Urinary bladder (tissue), 3 donors: ENCODE measurements at regions not wholly inside any gene's neighbourhood (a gene's known extent, or its start where the extent isn't known, plus 50 kb on each side); places are given as distances from the start of the nearest gene placed in this dataset.

Source experiments
- DNase-seq: peaks from one replicate; pipeline ENCODE4 v3.0.0-alpha.2; 2015; ENCODE audit errors: extremely low spot score
- H3K27ac ChIP-seq: one replicate; pipeline ENCODE4 v1.5.1; 2013; ENCODE audit warnings: low read depth, mild to moderate bottlenecking, moderate library complexity
- H3K36me3 ChIP-seq: one replicate; pipeline ENCODE4 v1.6.1; 2013; ENCODE audit warnings: mild to moderate bottlenecking, moderate library complexity; ENCODE audit not compliant: insufficient read depth
- H3K4me1 ChIP-seq: one replicate; pipeline ENCODE4 v1.6.1; 2013; ENCODE audit warnings: mild to moderate bottlenecking, moderate library complexity; ENCODE audit not compliant: insufficient read depth
- H3K4me3 ChIP-seq: one replicate; pipeline ENCODE4 v1.5.1; 2013; ENCODE audit warnings: low read depth, low read length
- WGBS: extraction: QIAGEN DNeasy Blood & Tissue Kit; methylation state at CpG from one replicate; pipeline ENCODE4 v1.1.7; 2013; 5-methylcytosine and 5-hydroxymethylcytosine counted together
- donor health status: healthy with polysubstance abuse.
- donor health status: healthy.

DNA sequence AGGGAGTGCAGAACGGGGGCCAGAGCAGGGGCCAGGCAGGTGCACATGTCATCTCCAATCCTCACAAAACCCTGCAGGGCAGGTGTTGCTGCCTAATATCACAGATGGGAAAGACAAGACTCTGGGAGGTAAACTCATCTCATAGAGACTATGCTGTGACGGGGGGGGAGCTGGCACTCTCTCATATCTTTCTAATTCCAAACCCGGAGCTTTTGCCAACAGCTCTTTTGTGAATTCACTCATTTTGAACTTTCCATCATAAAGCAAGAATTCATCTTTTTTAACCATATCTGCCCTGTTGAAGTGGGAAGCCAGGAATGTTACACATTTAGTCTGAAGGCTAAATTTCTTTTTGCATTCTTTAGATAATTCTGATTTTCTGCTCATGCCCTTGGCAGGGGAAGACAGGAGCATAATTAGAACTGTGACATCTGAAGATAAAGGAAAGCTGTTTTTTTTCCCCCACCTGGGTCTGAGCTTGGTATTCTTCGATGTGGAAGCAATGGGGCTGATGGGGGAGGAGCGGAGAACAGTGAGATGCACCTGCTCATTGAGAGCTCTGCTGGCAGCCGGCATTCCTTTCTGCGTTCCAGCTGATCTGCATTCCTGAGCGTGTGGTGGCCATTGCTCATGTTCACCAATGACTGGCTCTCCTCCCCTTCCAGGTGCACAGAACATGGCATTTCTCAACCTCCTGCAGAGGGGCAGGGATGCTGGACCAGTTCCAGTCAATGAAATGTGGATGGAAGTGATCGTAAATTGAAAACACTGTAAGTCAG lies 159.2 kb downstream of the NSG2 start:
- Histone ChIP-seq H3K4me1 (no peaks in the 10 kb centered on the region), H3K27ac (no peak overlapping the region), H3K36me3 (no peaks in the 10 kb centered on the region), H3K4me3 (no peak overlapping the region)
- 46% methylated on average over 9 of the region's 9 CpGs for WGBS
- no peak for DNase-seq

GRCh38 chr5:174205939-174206338 lies 160.4 kb downstream of the NSG2 start:
- no peak overlapping the region for H3K4me3 ChIP-seq
- no peak for DNase-seq
- H3K36me3 ChIP-seq = no peaks in the 10 kb centered on the region
- H3K27ac ChIP-seq = no peak overlapping the region
- no peaks in the 10 kb centered on the region for H3K4me1 ChIP-seq
- WGBS = 78% methylated on average over 3 of the region's 3 CpGs

DNA sequence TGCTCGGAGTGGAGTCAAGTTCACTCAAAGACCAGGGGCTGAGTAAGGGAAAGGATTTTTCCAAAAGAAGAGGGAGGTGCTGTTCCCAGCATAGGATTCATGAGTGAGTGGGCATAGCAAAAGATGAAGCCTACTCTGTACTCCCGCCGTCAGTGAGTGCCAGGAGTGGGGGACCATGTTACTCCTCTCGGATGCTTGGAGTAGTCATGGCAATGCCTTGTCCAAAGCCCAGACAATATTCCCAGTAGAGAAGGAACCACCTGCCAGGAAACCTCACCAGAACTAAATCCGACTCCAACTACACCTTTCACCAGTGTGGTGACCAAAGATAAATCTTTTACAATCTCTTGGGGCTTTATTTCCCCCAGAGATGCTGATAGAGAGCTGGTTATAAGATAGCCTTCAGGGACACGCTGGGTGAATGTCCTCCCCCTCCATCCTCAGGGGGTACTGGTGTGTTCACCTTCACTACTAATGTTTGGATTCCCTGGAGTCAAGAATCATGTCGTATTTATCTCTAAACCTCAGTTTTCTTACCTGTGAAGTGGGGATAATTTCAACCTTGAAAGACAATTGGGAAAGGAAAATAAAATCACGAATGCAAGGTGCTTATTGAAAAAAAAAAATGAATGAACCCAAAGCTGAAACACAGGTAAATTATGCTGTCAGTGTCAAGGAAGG lies 165.2 kb downstream of the NSG2 start:
- WGBS = 61% methylated on average over 8 of the region's 8 CpGs
- no peak for DNase-seq
- H3K4me1 ChIP-seq = no peaks in the 10 kb centered on the region
- H3K4me3 ChIP-seq = no peak overlapping the region
- no peak overlapping the region for H3K27ac ChIP-seq
- no peaks in the 10 kb centered on the region for H3K36me3 ChIP-seq

DNA sequence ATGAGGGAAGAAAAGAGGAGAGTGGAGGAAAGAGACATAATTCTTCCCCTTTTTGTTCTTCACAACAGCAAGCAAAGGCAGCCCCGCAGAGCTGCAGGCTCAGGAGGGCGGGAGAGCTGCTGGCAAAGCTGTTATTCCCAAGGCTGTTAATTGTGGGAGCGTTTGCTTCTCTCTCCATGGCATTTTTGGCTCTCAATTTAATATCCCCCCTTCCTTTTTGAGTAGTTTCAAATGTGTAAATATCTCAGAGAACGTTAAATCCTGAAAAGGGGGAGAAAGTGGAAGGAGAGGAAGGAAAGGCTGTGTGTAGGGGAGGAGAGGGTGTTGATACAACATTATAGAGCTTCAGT lies 165.7 kb downstream of the NSG2 start:
- DNase-seq = no peak
- no peaks in the 10 kb centered on the region for H3K36me3 ChIP-seq
- H3K27ac ChIP-seq = no peak overlapping the region
- WGBS = 35% methylated on average over 4 of the region's 4 CpGs
- H3K4me1 ChIP-seq = no peaks in the 10 kb centered on the region
- no peak overlapping the region for H3K4me3 ChIP-seq

- H3K27ac ChIP-seq = no peak overlapping the region
- H3K4me1 ChIP-seq = no peaks in the 10 kb centered on the region
- 60% methylated on average over 1 of the region's 1 CpG for WGBS
- no peak overlapping the region for H3K4me3 ChIP-seq
- DNase-seq = no peak
- no peaks in the 10 kb centered on the region for H3K36me3 ChIP-seq
These were observed 172.0 kb downstream of the NSG2 start for GRCh38 chr5:174217527-174217926.

DNA sequence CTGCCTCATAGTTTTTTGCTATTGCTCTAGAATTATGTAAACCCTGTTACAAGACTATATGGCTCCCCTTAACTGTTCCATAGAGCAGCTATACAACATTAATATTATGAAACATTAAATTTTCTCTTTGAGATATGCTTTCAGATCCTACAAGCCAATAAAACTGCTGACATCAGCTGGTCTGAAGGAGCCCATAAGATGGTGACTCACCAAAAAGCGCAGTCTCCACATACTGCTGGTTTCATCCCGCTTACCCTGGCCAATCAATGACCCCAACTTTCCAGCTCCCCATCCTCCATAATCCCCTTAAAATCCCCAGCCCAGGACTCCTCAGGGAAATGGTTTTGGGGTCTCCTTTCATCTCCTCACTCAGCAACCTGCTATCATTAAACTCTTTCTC lies 172.7 kb downstream of the NSG2 start:
- WGBS = 95% methylated on average over 2 of the region's 2 CpGs

GRCh38 chr5:174220417-174220816 lies 174.9 kb downstream of the NSG2 start:
- Histone ChIP-seq H3K4me3 (no peak overlapping the region), H3K4me1 (no peaks in the 10 kb centered on the region), H3K27ac (no peak overlapping the region), H3K36me3 (no peaks in the 10 kb centered on the region)
- DNase-seq = no peak
- 91% methylated on average over 5 of the region's 5 CpGs for WGBS

More for the DNA sequence above, 172.7 kb downstream of the NSG2 start:
- no peaks in the 10 kb centered on the region for H3K4me1 ChIP-seq
- H3K36me3 ChIP-seq = no peaks in the 10 kb centered on the region
- DNase-seq = no peak
- H3K27ac ChIP-seq = no peak overlapping the region
- H3K4me3 ChIP-seq = no peak overlapping the region

DNA sequence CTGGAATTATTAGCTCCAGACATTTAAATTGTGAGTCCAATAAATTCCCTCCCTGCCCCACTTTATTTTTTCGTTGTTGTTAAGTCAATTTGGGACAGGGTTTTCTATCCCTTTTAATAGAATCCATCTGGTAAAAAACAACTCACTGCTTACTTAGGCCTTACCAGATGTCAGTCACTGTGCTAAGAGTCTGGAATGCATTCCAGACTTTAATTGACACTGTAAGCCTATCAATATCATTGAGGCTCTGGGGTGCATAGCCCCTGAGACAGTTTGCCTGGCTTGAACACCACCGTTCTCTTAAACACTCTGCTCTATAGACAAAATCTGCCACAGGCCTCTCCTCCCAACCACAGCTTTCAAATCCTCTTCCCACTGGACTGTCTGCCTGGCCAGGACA lies 175.9 kb downstream of the NSG2 start:
- Histone ChIP-seq H3K27ac (no peak overlapping the region), H3K4me1 (no peaks in the 10 kb centered on the region), H3K36me3 (no peaks in the 10 kb centered on the region), H3K4me3 (no peak overlapping the region)
- no peak for DNase-seq
- WGBS = 51% methylated on average over 2 of the region's 2 CpGs

GRCh38 chr5:174221946-174222345 lies 176.4 kb downstream of the NSG2 start:
- WGBS = 92% methylated on average over 4 of the region's 4 CpGs
- Histone ChIP-seq H3K27ac (no peak overlapping the region), H3K4me1 (no peaks in the 10 kb centered on the region), H3K36me3 (no peaks in the 10 kb centered on the region), H3K4me3 (no peak overlapping the region)
- DNase-seq = no peak

GRCh38 chr5:174222891-174223290 lies 177.4 kb downstream of the NSG2 start:
- no peak for DNase-seq
- Histone ChIP-seq H3K27ac (no peak overlapping the region), H3K4me1 (no peaks in the 10 kb centered on the region), H3K36me3 (no peaks in the 10 kb centered on the region), H3K4me3 (no peak overlapping the region)
- WGBS = 90% methylated on average over 5 of the region's 5 CpGs

- Histone ChIP-seq H3K4me1 (no peaks in the 10 kb centered on the region), H3K27ac (no peak overlapping the region), H3K4me3 (no peak overlapping the region), H3K36me3 (no peaks in the 10 kb centered on the region)
- 60% methylated on average over 12 of the region's 12 CpGs for WGBS
- DNase-seq = no peak
These were observed 177.8 kb downstream of the NSG2 start for GRCh38 chr5:174223355-174223754.

DNA sequence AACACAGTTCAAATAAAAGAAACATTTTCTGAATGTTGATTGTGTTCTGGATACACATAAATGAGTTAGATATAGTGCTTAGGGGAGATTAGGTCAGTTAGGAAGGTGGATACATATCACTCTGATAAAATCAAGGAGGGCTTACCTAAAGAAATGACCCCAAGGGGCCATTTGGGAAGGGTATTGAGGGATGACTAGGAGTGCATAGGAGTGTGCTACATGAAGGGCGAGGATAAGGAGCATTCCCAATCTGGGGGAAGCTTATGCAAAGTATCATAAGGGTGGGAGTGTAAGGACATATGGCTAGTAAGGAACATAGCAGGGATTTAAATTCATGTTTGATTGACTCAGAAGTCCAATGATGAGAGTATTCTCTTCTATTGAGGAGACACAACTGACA lies 183.6 kb downstream of the NSG2 start:
- 98% methylated on average over 1 of the region's 1 CpG for WGBS

DNA sequence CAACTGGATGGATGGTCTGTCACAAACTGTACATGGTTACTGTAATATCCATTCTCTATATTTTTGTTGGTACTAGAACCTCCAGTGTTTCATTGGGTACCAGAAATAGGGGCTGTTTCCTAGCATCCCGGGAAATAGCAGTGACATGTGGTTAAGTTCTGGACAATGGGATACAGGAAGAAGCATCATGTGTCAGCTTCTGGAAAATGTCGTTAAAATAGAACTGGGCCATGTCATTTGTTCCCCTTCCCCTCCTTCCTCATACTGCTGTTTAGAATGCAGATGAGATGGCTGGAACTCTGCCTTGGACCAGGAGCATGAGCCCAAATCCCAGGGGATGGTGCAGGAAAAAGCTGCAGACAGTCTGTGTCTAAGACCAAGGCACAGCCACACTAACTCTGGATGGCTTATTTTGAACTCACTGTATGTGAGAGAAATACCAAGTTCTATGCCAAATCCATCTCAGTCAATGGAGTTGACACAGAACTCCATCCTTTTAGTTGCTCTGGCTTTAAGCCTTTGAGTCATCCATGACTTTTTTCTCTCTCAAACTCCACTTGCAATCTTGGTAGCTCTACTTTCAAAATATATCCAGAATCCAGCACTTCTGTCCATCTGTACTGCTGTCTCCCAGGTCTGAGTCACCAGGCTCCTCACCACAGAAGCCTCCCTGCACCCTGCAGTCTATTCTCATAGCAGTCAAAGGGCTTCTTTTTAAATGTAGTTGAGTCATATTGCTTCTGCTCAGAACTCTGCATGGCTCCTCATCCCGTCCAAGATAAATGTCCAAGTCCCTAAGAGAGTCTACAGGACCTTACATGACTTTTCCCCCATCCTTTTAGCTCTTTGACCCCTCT lies 184.2 kb downstream of the NSG2 start:
- 62% methylated on average over 3 of the region's 3 CpGs for WGBS
- H3K4me1 ChIP-seq = no peaks in the 10 kb centered on the region
- no peaks in the 10 kb centered on the region for H3K36me3 ChIP-seq
- no peak overlapping the region for H3K27ac ChIP-seq
- no peak for DNase-seq
- H3K4me3 ChIP-seq = no peak overlapping the region

More for the DNA sequence above, 183.6 kb downstream of the NSG2 start:
- H3K4me1 ChIP-seq = no peaks in the 10 kb centered on the region
- H3K36me3 ChIP-seq = no peaks in the 10 kb centered on the region
- no peak overlapping the region for H3K4me3 ChIP-seq
- DNase-seq = no peak
- H3K27ac ChIP-seq = no peak overlapping the region
